H1 (cell line): ENCODE measurements at regions not wholly inside any gene's neighbourhood (a gene's known extent, or its start where the extent isn't known, plus 50 kb on each side); places are given as distances from the start of the nearest gene placed in this dataset.

Source experiments
- BCL11A ChIP-seq, 2 experiments: IDR thresholded peaks; one replicate each; pipeline ENCODE4 v1.6.1; 2011; ENCODE audit warnings: low read depth in 2 of 2, low read length in 2 of 2, mild to moderate bottlenecking in 2 of 2
- CTCF ChIP-seq, 3 experiments: IDR thresholded peaks; 1 replicate in 2 of 3; 2 replicates in 1 of 3; pipeline versions ENCODE4 v1.5.1 to v1.6.1; 2011; ENCODE audit warnings: low read length in 3 of 3, mild to moderate bottlenecking in 3 of 3, inconsistent platforms in 2 of 3, low read depth in 1 of 3, moderate library complexity in 1 of 3; ENCODE audit not compliant: insufficient read depth in 1 of 3; ENCODE audit errors: control extremely low read depth in 1 of 3
- JUND ChIP-seq: IDR thresholded peaks from 2 replicates; pipeline ENCODE4 v1.6.1; 2011; ENCODE audit warnings: mild to moderate bottlenecking, improper control_type of control experiment, low read length
- POLR2AphosphoS5 ChIP-seq: IDR thresholded peaks from 2 replicates; pipeline ENCODE4 v1.6.1; 2011; ENCODE audit warnings: low read depth, low read length
- TF ChIP-seq, protein P1 (sequence below): IDR thresholded peaks from 2 replicates; pipeline ENCODE4 v1.6.1; 2011; ENCODE audit warnings: low read length, improper control_type of control experiment

DNA sequence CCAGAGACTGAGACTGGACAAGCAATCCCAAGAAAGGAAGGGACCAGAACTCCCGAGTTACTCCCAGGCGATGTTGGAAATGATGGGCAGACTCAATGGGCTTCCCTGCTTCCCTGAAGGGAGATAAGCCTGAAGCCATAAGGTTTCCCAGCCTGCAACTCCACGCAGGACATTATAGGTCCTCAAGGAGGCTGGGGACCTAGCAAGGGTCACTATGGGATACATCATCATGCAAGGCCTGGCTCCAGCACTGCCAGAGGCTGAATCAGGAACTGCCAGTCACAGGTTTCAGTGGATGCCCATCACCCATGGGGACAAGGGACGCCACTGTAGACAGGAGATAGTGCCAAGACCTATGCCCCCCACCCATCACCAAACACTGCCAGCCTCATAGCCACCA is 338.7 kb downstream of the IRS2 start:
- TF ChIP-seq, protein P1, sequence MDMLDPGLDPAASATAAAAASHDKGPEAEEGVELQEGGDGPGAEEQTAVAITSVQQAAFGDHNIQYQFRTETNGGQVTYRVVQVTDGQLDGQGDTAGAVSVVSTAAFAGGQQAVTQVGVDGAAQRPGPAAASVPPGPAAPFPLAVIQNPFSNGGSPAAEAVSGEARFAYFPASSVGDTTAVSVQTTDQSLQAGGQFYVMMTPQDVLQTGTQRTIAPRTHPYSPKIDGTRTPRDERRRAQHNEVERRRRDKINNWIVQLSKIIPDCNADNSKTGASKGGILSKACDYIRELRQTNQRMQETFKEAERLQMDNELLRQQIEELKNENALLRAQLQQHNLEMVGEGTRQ: no peak
- TF ChIP-seq POLR2AphosphoS5 (no peak), CTCF (IDR thresholded peaks at IDR 0.05; ENCODE audit: control extremely low read depth in 1 of 3, insufficient read depth in 1 of 3, low read depth in 1 of 3, low read length in 3 of 3) (no peak), BCL11A (IDR thresholded peaks at IDR 0.05; ENCODE audit: low read depth in 2 of 2, low read length in 2 of 2) (no peak), JUND (no peak)
